DOHH2 (cell line): ENCODE measurements at regions not wholly inside any gene's neighbourhood (a gene's known extent, or its start where the extent isn't known, plus 50 kb on each side); places are given as distances from the start of the nearest gene placed in this dataset.

Experiments used
- EZH2phosphoT487 ChIP-seq: fragments of 200-600 bp; sonication (generic); IDR thresholded peaks from 2 replicates; pipeline ENCODE4 v1.6.1; 2017; ENCODE audit warnings: borderline replicate concordance, mild to moderate bottlenecking, antibody characterized with exemption, low read length, moderate library complexity, mixed read lengths
- TF ChIP-seq, protein P1 (sequence below): fragments of 200-600 bp; sonication (generic); IDR thresholded peaks from one replicate; pipeline ENCODE4 v1.5.1; 2014; ENCODE audit warnings: antibody characterized with exemption, mild to moderate bottlenecking, low read depth, low read length; ENCODE audit not compliant: poor library complexity, severe bottlenecking

DNA sequence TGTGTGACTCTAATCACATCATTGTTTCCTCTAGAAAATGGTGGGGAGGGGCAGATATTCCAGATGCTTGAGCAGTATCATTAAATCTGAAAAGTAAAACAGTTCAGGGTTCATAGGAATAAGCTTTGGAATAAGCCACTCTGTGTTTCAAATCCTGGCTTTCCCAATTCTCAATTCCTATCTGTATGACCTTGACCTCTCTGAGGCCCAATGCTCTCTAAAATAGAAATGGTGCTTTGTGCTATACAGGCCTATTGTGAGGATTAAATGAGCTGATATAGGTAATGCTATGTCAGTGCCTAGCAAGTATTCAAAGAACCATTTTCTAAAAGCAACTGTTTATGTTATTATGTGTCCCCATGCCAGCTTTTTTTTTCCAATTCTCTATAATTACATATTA is 209.0 kb upstream of the PRSS16 start:
- TF ChIP-seq, protein P1, sequence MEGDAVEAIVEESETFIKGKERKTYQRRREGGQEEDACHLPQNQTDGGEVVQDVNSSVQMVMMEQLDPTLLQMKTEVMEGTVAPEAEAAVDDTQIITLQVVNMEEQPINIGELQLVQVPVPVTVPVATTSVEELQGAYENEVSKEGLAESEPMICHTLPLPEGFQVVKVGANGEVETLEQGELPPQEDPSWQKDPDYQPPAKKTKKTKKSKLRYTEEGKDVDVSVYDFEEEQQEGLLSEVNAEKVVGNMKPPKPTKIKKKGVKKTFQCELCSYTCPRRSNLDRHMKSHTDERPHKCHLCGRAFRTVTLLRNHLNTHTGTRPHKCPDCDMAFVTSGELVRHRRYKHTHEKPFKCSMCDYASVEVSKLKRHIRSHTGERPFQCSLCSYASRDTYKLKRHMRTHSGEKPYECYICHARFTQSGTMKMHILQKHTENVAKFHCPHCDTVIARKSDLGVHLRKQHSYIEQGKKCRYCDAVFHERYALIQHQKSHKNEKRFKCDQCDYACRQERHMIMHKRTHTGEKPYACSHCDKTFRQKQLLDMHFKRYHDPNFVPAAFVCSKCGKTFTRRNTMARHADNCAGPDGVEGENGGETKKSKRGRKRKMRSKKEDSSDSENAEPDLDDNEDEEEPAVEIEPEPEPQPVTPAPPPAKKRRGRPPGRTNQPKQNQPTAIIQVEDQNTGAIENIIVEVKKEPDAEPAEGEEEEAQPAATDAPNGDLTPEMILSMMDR: no peak
- no peak for TF ChIP-seq EZH2phosphoT487
